ENCODE measurements at regions not wholly inside any gene's neighbourhood (a gene's known extent, or its start where the extent isn't known, plus 50 kb on each side); places are given as distances from the start of the nearest gene placed in this dataset.

DNA sequence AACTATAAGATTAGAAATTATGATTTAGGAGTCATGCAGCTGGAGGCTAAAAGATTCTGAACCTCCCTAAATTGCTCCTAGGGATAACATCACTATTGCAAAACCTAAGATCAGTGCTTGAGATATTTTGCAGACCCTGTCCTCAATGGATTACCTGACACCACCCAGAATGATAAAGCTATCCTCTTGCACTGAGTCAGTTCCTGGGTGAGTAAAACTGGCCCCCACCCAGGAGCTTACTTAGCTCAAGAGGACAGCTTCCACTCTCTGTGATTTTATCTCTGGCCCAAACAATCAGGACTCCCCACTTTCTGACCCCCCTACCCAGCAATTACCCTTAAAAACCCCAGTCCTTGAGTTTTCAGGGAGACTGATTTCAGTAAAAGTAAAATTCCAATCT lies 2074.4 kb upstream of the RAG2 start:
- Histone ChIP-seq H3K27me3 (ENCODE audit: insufficient read depth, low read length) (no peaks in the 10 kb centered on the region), H3K36me3 (ENCODE audit: insufficient read depth, low read length) (no peaks in the 10 kb centered on the region), H3K4me3 (ENCODE audit: insufficient read depth, low read length) (no peak overlapping the region), H3K79me2 (ENCODE audit: insufficient read depth, low read length) (no peaks in the 10 kb centered on the region), H2AFZ (ENCODE audit: low read length) (no peak overlapping the region), H3K27ac (ENCODE audit: low read depth, low read length) (no peak overlapping the region), H3K9me3 (ENCODE audit: low read depth, low read length) (no peaks in the 10 kb centered on the region), H3K4me2 (ENCODE audit: insufficient read depth, low read length) (no peak overlapping the region), H4K20me1 (ENCODE audit: insufficient read depth, low read length) (no peaks in the 10 kb centered on the region), H3K4me1 (ENCODE audit: insufficient read depth, low read length) (no peaks in the 10 kb centered on the region)
- TF ChIP-seq CTCF (IDR thresholded peaks at IDR 0.05; ENCODE audit: extremely low read depth, low read depth, low read length) = no peak
- no peak for DNase-seq (ENCODE audit: insufficient read length, low spot score, missing footprints)

DNA sequence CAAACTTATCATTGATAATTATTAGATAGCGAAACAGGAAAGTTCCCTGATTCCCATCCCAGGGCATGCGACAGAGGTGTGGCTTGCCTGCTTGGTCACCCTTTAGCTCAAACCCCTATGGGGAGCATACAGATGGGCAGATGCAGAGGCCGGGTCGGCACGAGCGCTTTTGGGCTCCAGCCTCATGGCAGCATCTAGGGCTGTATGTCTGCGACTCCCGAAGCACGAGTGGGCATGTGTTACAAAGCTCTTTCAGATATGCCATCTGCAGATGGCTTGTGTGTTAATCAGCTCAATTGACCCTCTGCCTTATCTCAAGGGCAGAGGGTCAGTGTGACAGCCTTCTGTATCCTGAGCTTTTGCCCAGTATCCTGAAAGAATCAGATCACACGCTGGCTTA lies 2069.3 kb upstream of the RAG2 start:
- no peak overlapping the region for H3K27ac ChIP-seq (ENCODE audit: low read depth, low read length)
- no peaks in the 10 kb centered on the region for H4K20me1 ChIP-seq (ENCODE audit: insufficient read depth, low read length)
- H3K4me1 ChIP-seq (ENCODE audit: insufficient read depth, low read length) = no peaks in the 10 kb centered on the region
- H3K79me2 ChIP-seq (ENCODE audit: insufficient read depth, low read length) = no peaks in the 10 kb centered on the region
- no peak overlapping the region for H3K4me3 ChIP-seq (ENCODE audit: insufficient read depth, low read length)
- H3K27me3 ChIP-seq (ENCODE audit: insufficient read depth, low read length) = no peaks in the 10 kb centered on the region
- no peak for DNase-seq (ENCODE audit: insufficient read length, low spot score, missing footprints)
- H2AFZ ChIP-seq (ENCODE audit: low read length) = no peak overlapping the region
- H3K9me3 ChIP-seq (ENCODE audit: low read depth, low read length) = no peaks in the 10 kb centered on the region
- no peaks in the 10 kb centered on the region for H3K36me3 ChIP-seq (ENCODE audit: insufficient read depth, low read length)
- TF ChIP-seq CTCF (IDR thresholded peaks at IDR 0.05; ENCODE audit: extremely low read depth, low read depth, low read length) = no peak
- no peak overlapping the region for H3K4me2 ChIP-seq (ENCODE audit: insufficient read depth, low read length)

- no peaks in the 10 kb centered on the region for H3K4me1 ChIP-seq (ENCODE audit: insufficient read depth, low read length)
- no peaks in the 10 kb centered on the region for H3K27me3 ChIP-seq (ENCODE audit: insufficient read depth, low read length)
- no peak overlapping the region for H2AFZ ChIP-seq (ENCODE audit: low read length)
- no peak overlapping the region for H3K4me2 ChIP-seq (ENCODE audit: insufficient read depth, low read length)
- no peak for TF ChIP-seq CTCF (IDR thresholded peaks at IDR 0.05; ENCODE audit: extremely low read depth, low read depth, low read length)
- H3K36me3 ChIP-seq (ENCODE audit: insufficient read depth, low read length) = no peaks in the 10 kb centered on the region
- no peak overlapping the region for H3K4me3 ChIP-seq (ENCODE audit: insufficient read depth, low read length)
- no peak for DNase-seq (ENCODE audit: insufficient read length, low spot score, missing footprints)
- no peaks in the 10 kb centered on the region for H3K9me3 ChIP-seq (ENCODE audit: low read depth, low read length)
- no peak overlapping the region for H3K27ac ChIP-seq (ENCODE audit: low read depth, low read length)
- no peaks in the 10 kb centered on the region for H3K79me2 ChIP-seq (ENCODE audit: insufficient read depth, low read length)
- no peaks in the 10 kb centered on the region for H4K20me1 ChIP-seq (ENCODE audit: insufficient read depth, low read length)
Observed at GRCh38 chr11:38648604-38649003, 2050.6 kb upstream of the RAG2 start.

GRCh38 chr11:38646382-38646781 lies 2048.3 kb upstream of the RAG2 start:
- Histone ChIP-seq H3K4me3 (ENCODE audit: insufficient read depth, low read length) (no peak overlapping the region), H2AFZ (ENCODE audit: low read length) (no peak overlapping the region), H3K4me1 (ENCODE audit: insufficient read depth, low read length) (no peaks in the 10 kb centered on the region), H3K36me3 (ENCODE audit: insufficient read depth, low read length) (no peaks in the 10 kb centered on the region), H3K9me3 (ENCODE audit: low read depth, low read length) (peaks cover 9% of the 10 kb centered on the region), H4K20me1 (ENCODE audit: insufficient read depth, low read length) (no peaks in the 10 kb centered on the region), H3K27me3 (ENCODE audit: insufficient read depth, low read length) (no peaks in the 10 kb centered on the region), H3K27ac (ENCODE audit: low read depth, low read length) (no peak overlapping the region), H3K79me2 (ENCODE audit: insufficient read depth, low read length) (no peaks in the 10 kb centered on the region), H3K4me2 (ENCODE audit: insufficient read depth, low read length) (no peak overlapping the region)
- no peak for TF ChIP-seq CTCF (IDR thresholded peaks at IDR 0.05; ENCODE audit: extremely low read depth, low read depth, low read length)
- DNase-seq (ENCODE audit: insufficient read length, low spot score, missing footprints) = no peak

Measured in osteoblast (primary cell).